Memory B cell (primary cell): ENCODE measurements at regions not wholly inside any gene's neighbourhood (a gene's known extent, or its start where the extent isn't known, plus 50 kb on each side); places are given as distances from the start of the nearest gene placed in this dataset.

Experiments
- ATAC-seq: fragments of 150-1000 bp; cut with Tn5 transposase; 2 replicates; pipeline ENCODE4 v1.10.0; 2021; ENCODE audit warnings: low read depth, mild to moderate bottlenecking, moderate library complexity
- DNase-seq, 2 donors: peaks; one replicate each; pipeline ENCODE4 v3.0.0; 2022; ENCODE audit warnings: low spot score in 2 of 2
- H3K27ac Mint-ChIP-seq: one replicate; pipeline ENCODE4 v1.8.0; 2022; ENCODE audit warnings: mild to moderate bottlenecking, moderate library complexity, mixed read lengths
- H3K27me3 Mint-ChIP-seq: one replicate; pipeline ENCODE4 v1.8.0; 2022; ENCODE audit warnings: mixed read lengths
- H3K36me3 Mint-ChIP-seq: one replicate; pipeline ENCODE4 v1.8.0; 2022; ENCODE audit warnings: mild to moderate bottlenecking, mixed read lengths
- H3K4me1 Mint-ChIP-seq: one replicate; pipeline ENCODE4 v1.8.0; 2022; ENCODE audit warnings: mixed read lengths
- H3K4me3 Mint-ChIP-seq: one replicate; pipeline ENCODE4 v1.8.0; 2022; ENCODE audit warnings: mild to moderate bottlenecking, moderate library complexity, mixed read lengths
- H3K9me3 Mint-ChIP-seq: one replicate; pipeline ENCODE4 v1.8.0; 2022; ENCODE audit warnings: mixed read lengths

DNA sequence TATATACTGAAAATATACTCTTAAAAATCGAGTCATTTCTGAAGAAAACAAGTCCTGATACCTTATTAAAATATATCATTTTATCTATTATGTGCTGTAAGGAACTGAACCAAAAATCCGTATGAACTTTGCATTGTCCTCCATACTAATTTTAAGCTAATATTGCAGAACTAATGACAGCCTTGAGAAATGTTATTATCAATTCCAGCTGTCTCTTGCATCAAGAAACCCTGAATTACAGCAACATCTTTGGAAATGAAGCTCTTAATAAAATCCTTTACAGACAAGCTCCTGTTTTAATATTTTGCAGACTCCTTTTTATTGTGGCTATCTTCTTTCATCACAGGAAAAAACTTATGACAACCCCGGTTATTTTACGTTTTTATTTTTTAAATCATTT lies 1335.3 kb downstream of the EFNB2 start:
- Mint-ChIP-seq H3K4me1 (no peaks in the 10 kb centered on the region), H3K36me3 (no peaks in the 10 kb centered on the region), H3K4me3 (no peak overlapping the region), H3K27me3 (no peaks in the 10 kb centered on the region), H3K9me3 (no peaks in the 10 kb centered on the region), H3K27ac (no peak overlapping the region)
- ATAC-seq (no peak), DNase-seq (no peak)

DNA sequence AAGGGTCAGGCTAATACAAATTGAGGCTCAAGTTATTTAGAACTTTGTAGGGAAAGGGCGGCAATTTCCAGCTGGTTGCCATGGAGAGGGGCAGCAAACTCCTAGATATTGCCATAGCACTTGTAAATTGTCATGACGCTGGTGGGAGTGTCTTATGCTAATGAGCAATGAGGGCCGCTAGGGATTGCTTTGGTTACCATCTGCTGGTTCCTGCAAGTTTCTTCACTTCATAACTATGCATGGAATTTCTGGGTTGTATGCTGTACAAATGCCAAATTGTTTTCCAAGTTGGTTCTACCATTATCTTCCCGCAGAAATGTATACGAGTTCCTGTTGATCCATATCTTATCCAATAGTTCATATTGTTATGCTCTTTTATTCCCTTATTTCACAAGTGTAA lies 1339.4 kb downstream of the EFNB2 start:
- Mint-ChIP-seq H3K4me3 (no peak overlapping the region), H3K27me3 (no peaks in the 10 kb centered on the region), H3K27ac (no peak overlapping the region), H3K9me3 (no peaks in the 10 kb centered on the region), H3K4me1 (no peaks in the 10 kb centered on the region), H3K36me3 (no peaks in the 10 kb centered on the region)
- ATAC-seq: no peak
- no peak for DNase-seq

GRCh38 chr13:105193026-105193425 lies 1342.4 kb downstream of the EFNB2 start:
- ATAC-seq (no peak), DNase-seq (no peak)
- Mint-ChIP-seq H3K4me1 (no peaks in the 10 kb centered on the region), H3K36me3 (no peaks in the 10 kb centered on the region), H3K9me3 (no peaks in the 10 kb centered on the region), H3K27ac (no peak overlapping the region), H3K4me3 (no peak overlapping the region), H3K27me3 (no peaks in the 10 kb centered on the region)

DNA sequence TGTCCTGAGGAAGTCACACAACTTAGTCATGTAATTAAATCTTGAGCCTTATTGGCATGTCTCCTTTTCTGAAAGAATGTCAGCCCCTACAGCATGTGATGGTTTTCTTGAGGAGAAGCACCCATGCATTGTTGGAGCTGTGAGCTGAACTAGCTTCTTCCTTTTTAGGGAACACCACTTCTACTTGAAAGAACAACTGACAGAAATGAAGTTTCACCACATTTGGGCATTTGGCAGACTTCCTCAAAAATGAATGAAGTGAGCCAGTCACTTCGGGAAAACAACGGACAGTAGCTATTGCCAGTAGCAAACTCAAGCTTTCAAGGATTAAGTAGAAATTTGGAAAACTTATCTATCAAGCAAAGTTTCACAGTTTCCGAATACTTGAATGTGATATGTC lies 1351.3 kb downstream of the EFNB2 start:
- no peaks in the 10 kb centered on the region for H3K4me1 Mint-ChIP-seq
- DNase-seq (no peak), ATAC-seq (no peak)
- peaks cover 2% of the 10 kb centered on the region for H3K27me3 Mint-ChIP-seq
- no peaks in the 10 kb centered on the region for H3K36me3 Mint-ChIP-seq
- no peak overlapping the region for H3K4me3 Mint-ChIP-seq
- no peaks in the 10 kb centered on the region for H3K9me3 Mint-ChIP-seq
- H3K27ac Mint-ChIP-seq: no peak overlapping the region

GRCh38 chr13:105177265-105177900 lies 1358.1 kb downstream of the EFNB2 start:
- no peaks in the 10 kb centered on the region for H3K9me3 Mint-ChIP-seq
- no peak overlapping the region for H3K4me3 Mint-ChIP-seq
- no peak overlapping the region for H3K27ac Mint-ChIP-seq
- DNase-seq (no peak), ATAC-seq (peak; percentile 44)
- no peaks in the 10 kb centered on the region for H3K27me3 Mint-ChIP-seq
- peaks cover 4% of the 10 kb centered on the region for H3K4me1 Mint-ChIP-seq
- H3K36me3 Mint-ChIP-seq: no peaks in the 10 kb centered on the region

DNA sequence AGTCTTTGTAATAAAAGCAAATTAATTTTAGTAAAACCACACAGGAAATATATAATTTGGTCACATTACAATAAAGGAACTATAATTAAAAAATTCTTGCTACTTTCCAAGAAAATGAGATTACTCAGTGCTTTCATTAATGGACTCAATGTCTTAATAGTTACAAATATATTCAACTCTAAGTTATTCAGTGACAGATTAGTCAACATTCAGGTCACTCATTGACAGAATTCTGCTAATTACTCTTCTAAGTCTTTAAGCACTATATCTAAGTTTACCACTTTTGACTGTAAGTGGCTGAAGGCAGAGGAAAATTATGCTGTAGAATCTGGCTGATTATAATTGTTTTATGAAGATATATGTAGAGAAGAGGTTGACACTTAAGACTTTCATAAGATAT lies 1365.0 kb downstream of the EFNB2 start:
- no peak for ATAC-seq
- Mint-ChIP-seq H3K4me1 (no peaks in the 10 kb centered on the region), H3K27me3 (no peaks in the 10 kb centered on the region), H3K9me3 (no peaks in the 10 kb centered on the region), H3K27ac (no peak overlapping the region), H3K4me3 (no peak overlapping the region), H3K36me3 (no peaks in the 10 kb centered on the region)
- no peak for DNase-seq

DNA sequence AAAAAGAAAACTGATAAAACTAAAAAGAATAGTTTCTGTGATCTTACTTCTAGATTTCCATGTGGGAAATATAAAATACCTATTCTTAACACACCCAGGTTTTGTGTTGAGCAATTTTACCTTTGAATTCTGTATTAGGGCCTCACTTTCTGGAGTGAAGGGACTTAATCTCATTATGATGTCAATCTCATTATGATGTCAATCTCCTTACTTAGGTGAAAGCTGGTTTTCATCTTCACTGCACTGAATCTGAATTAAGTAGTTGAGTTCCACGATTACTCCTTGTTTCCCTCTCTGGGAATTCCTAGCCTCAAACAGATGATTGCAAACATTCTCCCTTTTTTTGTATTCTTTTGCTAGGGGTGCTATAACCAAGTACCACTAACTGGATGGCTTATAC lies 1367.2 kb downstream of the EFNB2 start:
- H3K4me1 Mint-ChIP-seq: no peaks in the 10 kb centered on the region
- H3K9me3 Mint-ChIP-seq: no peaks in the 10 kb centered on the region
- no peaks in the 10 kb centered on the region for H3K36me3 Mint-ChIP-seq
- no peak overlapping the region for H3K27ac Mint-ChIP-seq
- no peak overlapping the region for H3K4me3 Mint-ChIP-seq
- no peak for DNase-seq
- H3K27me3 Mint-ChIP-seq: no peaks in the 10 kb centered on the region
- ATAC-seq: no peak

GRCh38 chr13:105167385-105167784 lies 1368.1 kb downstream of the EFNB2 start:
- H3K4me3 Mint-ChIP-seq: no peak overlapping the region
- ATAC-seq (no peak), DNase-seq (no peak)
- no peaks in the 10 kb centered on the region for H3K9me3 Mint-ChIP-seq
- H3K4me1 Mint-ChIP-seq: no peaks in the 10 kb centered on the region
- H3K36me3 Mint-ChIP-seq: no peaks in the 10 kb centered on the region
- H3K27me3 Mint-ChIP-seq: no peaks in the 10 kb centered on the region
- no peak overlapping the region for H3K27ac Mint-ChIP-seq

DNA sequence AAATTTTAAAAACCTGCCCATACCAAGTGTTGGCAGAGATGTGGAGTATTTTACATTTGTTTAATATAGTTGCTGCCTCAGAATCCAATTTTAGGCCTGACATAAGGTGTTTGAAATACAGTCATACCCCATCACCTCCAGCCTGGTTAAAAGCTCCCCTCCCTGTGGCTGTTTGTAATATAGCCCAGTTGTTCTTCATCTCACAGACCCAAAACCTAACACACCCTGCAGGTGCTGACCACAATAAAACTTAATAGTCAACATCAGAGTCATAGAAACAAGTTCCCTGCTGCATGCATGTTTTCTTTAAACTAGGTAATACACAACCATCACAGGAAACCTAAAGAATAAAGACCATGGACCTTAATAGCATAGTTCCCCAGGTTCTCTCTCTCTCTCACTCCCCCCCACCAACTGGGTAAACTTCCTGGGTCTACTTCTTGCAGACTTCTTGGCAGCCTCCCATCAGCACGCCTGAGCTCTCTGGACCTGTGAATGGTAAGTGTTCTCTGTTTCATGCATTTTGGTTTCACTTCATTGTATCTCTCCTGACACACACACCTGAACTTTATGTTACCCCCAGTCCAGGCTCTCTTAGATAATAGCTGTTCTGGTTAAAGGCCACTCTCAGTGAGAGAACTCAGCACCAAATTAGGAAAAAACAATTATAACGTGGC lies 1369.9 kb downstream of the EFNB2 start:
- DNase-seq (no peak), ATAC-seq (no peak)
- Mint-ChIP-seq H3K4me1 (no peaks in the 10 kb centered on the region), H3K27me3 (peaks cover 2% of the 10 kb centered on the region), H3K9me3 (no peaks in the 10 kb centered on the region), H3K27ac (no peak overlapping the region), H3K36me3 (no peaks in the 10 kb centered on the region), H3K4me3 (no peak overlapping the region)

- no peaks in the 10 kb centered on the region for H3K36me3 Mint-ChIP-seq
- no peak for ATAC-seq
- no peaks in the 10 kb centered on the region for H3K4me1 Mint-ChIP-seq
- no peaks in the 10 kb centered on the region for H3K9me3 Mint-ChIP-seq
- DNase-seq: no peak
- no peak overlapping the region for H3K4me3 Mint-ChIP-seq
- H3K27ac Mint-ChIP-seq: no peak overlapping the region
- H3K27me3 Mint-ChIP-seq: peaks cover 2% of the 10 kb centered on the region
Observed at GRCh38 chr13:105159841-105160240, 1375.6 kb downstream of the EFNB2 start.

GRCh38 chr13:105153611-105154010 lies 1381.9 kb downstream of the EFNB2 start:
- Mint-ChIP-seq H3K27ac (no peak overlapping the region), H3K4me3 (no peak overlapping the region), H3K36me3 (no peaks in the 10 kb centered on the region), H3K4me1 (no peaks in the 10 kb centered on the region), H3K9me3 (no peaks in the 10 kb centered on the region), H3K27me3 (no peaks in the 10 kb centered on the region)
- no peak for ATAC-seq
- no peak for DNase-seq

GRCh38 chr13:105151639-105152038 lies 1383.8 kb downstream of the EFNB2 start:
- H3K36me3 Mint-ChIP-seq: no peaks in the 10 kb centered on the region
- H3K4me1 Mint-ChIP-seq: no peaks in the 10 kb centered on the region
- H3K4me3 Mint-ChIP-seq: no peak overlapping the region
- ATAC-seq (no peak), DNase-seq (no peak)
- no peak overlapping the region for H3K27ac Mint-ChIP-seq
- H3K27me3 Mint-ChIP-seq: no peaks in the 10 kb centered on the region
- H3K9me3 Mint-ChIP-seq: no peaks in the 10 kb centered on the region

GRCh38 chr13:105147461-105147860 lies 1388.0 kb downstream of the EFNB2 start:
- no peaks in the 10 kb centered on the region for H3K27me3 Mint-ChIP-seq
- no peak overlapping the region for H3K27ac Mint-ChIP-seq
- no peaks in the 10 kb centered on the region for H3K4me1 Mint-ChIP-seq
- no peaks in the 10 kb centered on the region for H3K36me3 Mint-ChIP-seq
- no peak overlapping the region for H3K4me3 Mint-ChIP-seq
- H3K9me3 Mint-ChIP-seq: no peaks in the 10 kb centered on the region
- no peak for ATAC-seq
- no peak for DNase-seq

DNA sequence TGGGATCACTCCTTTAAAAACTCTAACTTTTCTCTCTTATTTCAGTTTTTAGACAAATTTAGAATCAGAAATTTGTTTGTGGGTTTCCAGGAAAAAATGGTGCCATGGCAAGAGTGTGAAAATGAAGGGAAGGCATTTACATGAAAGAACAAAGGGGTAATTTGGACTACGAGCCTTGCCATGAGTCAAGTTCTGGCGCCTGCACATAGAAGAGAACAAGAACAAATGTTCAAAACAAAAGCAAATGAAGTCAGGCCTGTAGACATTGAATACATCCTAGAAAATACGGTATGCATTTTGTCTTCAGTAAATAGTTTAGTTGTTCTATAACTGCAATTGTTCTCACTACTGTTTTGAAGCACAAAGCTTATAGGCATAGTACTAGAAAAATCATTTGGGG lies 1390.5 kb downstream of the EFNB2 start:
- H3K4me1 Mint-ChIP-seq: peaks cover 4% of the 10 kb centered on the region
- ATAC-seq (no peak), DNase-seq (no peak)
- H3K27me3 Mint-ChIP-seq: no peaks in the 10 kb centered on the region
- H3K4me3 Mint-ChIP-seq: no peak overlapping the region
- H3K27ac Mint-ChIP-seq: no peak overlapping the region
- no peaks in the 10 kb centered on the region for H3K9me3 Mint-ChIP-seq
- no peaks in the 10 kb centered on the region for H3K36me3 Mint-ChIP-seq

DNA sequence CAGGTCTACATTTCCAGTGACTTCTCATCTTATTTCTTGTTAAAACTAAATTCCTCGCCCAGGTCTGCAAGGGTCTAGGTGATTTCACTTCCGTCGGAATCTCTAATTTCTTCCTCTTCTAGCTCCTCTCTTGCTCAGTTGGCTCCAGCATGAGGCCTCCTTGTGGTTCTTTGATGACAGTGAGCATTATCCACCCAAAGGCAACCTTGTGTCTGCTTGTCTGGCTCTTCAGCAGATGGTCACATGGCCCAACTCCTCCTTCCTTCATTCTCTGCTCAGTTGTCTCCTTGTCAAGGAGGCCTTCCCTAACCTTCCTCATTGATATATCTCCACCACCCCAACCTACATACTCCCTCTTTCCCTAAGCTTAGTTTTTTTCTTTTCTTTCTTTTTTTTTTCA lies 1391.4 kb downstream of the EFNB2 start:
- H3K36me3 Mint-ChIP-seq: no peaks in the 10 kb centered on the region
- H3K27ac Mint-ChIP-seq: no peak overlapping the region

More for the DNA sequence above, 1391.4 kb downstream of the EFNB2 start:
- no peaks in the 10 kb centered on the region for H3K9me3 Mint-ChIP-seq
- H3K4me3 Mint-ChIP-seq: no peak overlapping the region
- no peaks in the 10 kb centered on the region for H3K27me3 Mint-ChIP-seq
- ATAC-seq (no peak), DNase-seq (no peak)
- H3K4me1 Mint-ChIP-seq: peaks cover 10% of the 10 kb centered on the region
